ENCODE measurements at regions not wholly inside any gene's neighbourhood (a gene's known extent, or its start where the extent isn't known, plus 50 kb on each side); places are given as distances from the start of the nearest gene placed in this dataset.

- no peak for TF ChIP-seq FOSL1 (IDR thresholded peaks at IDR 0.05; ENCODE audit: insufficient read depth, low read depth, low read length)
- no peak for TF ChIP-seq POLR2A (IDR thresholded peaks at IDR 0.05; ENCODE audit: control extremely low read depth in 1 of 2, low read depth in 2 of 2, low read length in 2 of 2)
- TF ChIP-seq HDAC6 (IDR thresholded peaks at IDR 0.05; ENCODE audit: low read depth, low read length), result no peak
- no peak for TF ChIP-seq RFX5 (IDR thresholded peaks at IDR 0.05; ENCODE audit: borderline replicate concordance, low read depth, low read length)
- no peak for TF ChIP-seq POLR2AphosphoS5 (IDR thresholded peaks at IDR 0.05; ENCODE audit: low read depth, low read length)
- no peak for TF ChIP-seq BRCA1 (IDR thresholded peaks at IDR 0.05; ENCODE audit: low read depth, low read length)
- TF ChIP-seq CHD7 (IDR thresholded peaks at IDR 0.05; ENCODE audit: insufficient replicate concordance, low read length), result no peak
These were observed 300.5 kb upstream of the CTNND2 start for GRCh38 chr5:12204761-12205160.

Data from H1 (cell line).